ENCODE measurements at regions not wholly inside any gene's neighbourhood (a gene's known extent, or its start where the extent isn't known, plus 50 kb on each side); places are given as distances from the start of the nearest gene placed in this dataset.

- intact Hi-C loops (cut with DNase I, micrococcal nuclease), result no loop called here
- POLR2A ChIA-PET, result no interaction called here
- H3K4me3 Mint-ChIP-seq, result no peak overlapping the region
- ATAC-seq, result no peak
- peaks cover 3% of the 10 kb centered on the region for H3K27me3 Mint-ChIP-seq
- no peaks in the 10 kb centered on the region for H3K4me1 Mint-ChIP-seq
- no peak overlapping the region for H3K27ac Mint-ChIP-seq
- no peak for DNase-seq
- no peaks in the 10 kb centered on the region for H3K9me3 Mint-ChIP-seq (ENCODE audit: low read depth)
- H3K36me3 Mint-ChIP-seq (ENCODE audit: low read depth), result no peaks in the 10 kb centered on the region
- CTCF ChIA-PET, result interaction anchor here (0.7 to 1.3 kb wide), 2 partner anchors 13 to 58 kb away, joined by 3 to 5 read pairs; no protein-coding TSS in a partner anchor
Measured at GRCh38 chr11:8758619-8759169, 76.1 kb downstream of the RPL27A start.

- ATAC-seq, result no peak
- Mint-ChIP-seq H3K4me1 (no peaks in the 10 kb centered on the region), H3K27ac (no peak overlapping the region), H3K27me3 (peaks cover 4% of the 10 kb centered on the region), H3K4me3 (no peak overlapping the region), H3K9me3 (ENCODE audit: low read depth) (no peaks in the 10 kb centered on the region), H3K36me3 (ENCODE audit: low read depth) (no peaks in the 10 kb centered on the region)
- ChIA-PET POLR2A (no interaction called here), CTCF (interaction anchor here (0.6 to 0.8 kb wide), 2 partner anchors 115 to 158 kb away, joined by 3 read pairs; no protein-coding TSS in a partner anchor)
- DNase-seq, result no peak
- intact Hi-C loops (cut with DNase I, micrococcal nuclease), result no loop called here
Measured at GRCh38 chr11:8759634-8760033, 77.0 kb downstream of the RPL27A start.

GRCh38 chr11:8760896-8761295 lies 78.3 kb downstream of the RPL27A start:
- Mint-ChIP-seq H3K27ac (no peak overlapping the region), H3K4me3 (no peak overlapping the region), H3K27me3 (peaks cover 4% of the 10 kb centered on the region), H3K4me1 (no peaks in the 10 kb centered on the region), H3K9me3 (ENCODE audit: low read depth) (no peaks in the 10 kb centered on the region), H3K36me3 (ENCODE audit: low read depth) (no peaks in the 10 kb centered on the region)
- ChIA-PET POLR2A (no interaction called here), CTCF (no interaction called here)
- ATAC-seq, result no peak
- no peak for DNase-seq
- intact Hi-C loops (cut with DNase I, micrococcal nuclease), result no loop called here

- POLR2A ChIA-PET, result no interaction called here
- CTCF ChIA-PET, result interaction anchor here (1.0 kb wide), 1 partner anchor 170 kb away, joined by 3 read pairs; no protein-coding TSS in a partner anchor
- no peak overlapping the region for H3K4me3 Mint-ChIP-seq
Measured at GRCh38 chr11:8763070-8763685, 80.6 kb downstream of the RPL27A start.

GRCh38 chr11:8765294-8765693 lies 82.7 kb downstream of the RPL27A start:
- Mint-ChIP-seq H3K27ac (no peak overlapping the region), H3K4me1 (no peaks in the 10 kb centered on the region), H3K4me3 (no peak overlapping the region), H3K36me3 (ENCODE audit: low read depth) (no peaks in the 10 kb centered on the region), H3K27me3 (peaks cover 4% of the 10 kb centered on the region), H3K9me3 (ENCODE audit: low read depth) (no peaks in the 10 kb centered on the region)
- ATAC-seq, result no peak
- intact Hi-C loops (cut with DNase I, micrococcal nuclease), result no loop called here
- CTCF ChIA-PET, result no interaction called here
- POLR2A ChIA-PET, result no interaction called here
- DNase-seq, result no peak

More at GRCh38 chr11:8763070-8763685, 80.6 kb downstream of the RPL27A start:
- Mint-ChIP-seq H3K9me3 (ENCODE audit: low read depth) (no peaks in the 10 kb centered on the region), H3K36me3 (ENCODE audit: low read depth) (no peaks in the 10 kb centered on the region), H3K27me3 (peaks cover 4% of the 10 kb centered on the region), H3K4me1 (no peaks in the 10 kb centered on the region), H3K27ac (no peak overlapping the region)
- no peak for ATAC-seq
- DNase-seq, result no peak
- intact Hi-C loops (cut with DNase I, micrococcal nuclease), result no loop called here

- DNase-seq, result no peak
- H3K27me3 Mint-ChIP-seq, result peaks cover 4% of the 10 kb centered on the region
- ChIA-PET CTCF (no interaction called here), POLR2A (no interaction called here)
- ATAC-seq, result no peak
- no peaks in the 10 kb centered on the region for H3K36me3 Mint-ChIP-seq (ENCODE audit: low read depth)
- H3K9me3 Mint-ChIP-seq (ENCODE audit: low read depth), result no peaks in the 10 kb centered on the region
- no peak overlapping the region for H3K4me3 Mint-ChIP-seq
- intact Hi-C loops (cut with DNase I, micrococcal nuclease), result no loop called here
- H3K27ac Mint-ChIP-seq, result no peak overlapping the region
- no peaks in the 10 kb centered on the region for H3K4me1 Mint-ChIP-seq
Measured at GRCh38 chr11:8766043-8766987, 83.7 kb downstream of the RPL27A start.

- H3K27ac Mint-ChIP-seq, result no peak overlapping the region
- ATAC-seq (no peak), DNase-seq (no peak)
- H3K4me3 Mint-ChIP-seq, result no peak overlapping the region
- intact Hi-C loops (cut with DNase I, micrococcal nuclease), result no loop called here
- no peaks in the 10 kb centered on the region for H3K4me1 Mint-ChIP-seq
- ChIA-PET POLR2A (no interaction called here), CTCF (no interaction called here)
- no peaks in the 10 kb centered on the region for H3K9me3 Mint-ChIP-seq (ENCODE audit: low read depth)
- H3K36me3 Mint-ChIP-seq (ENCODE audit: low read depth), result no peaks in the 10 kb centered on the region
- peaks cover 4% of the 10 kb centered on the region for H3K27me3 Mint-ChIP-seq
Measured at GRCh38 chr11:8766988-8767374, 84.4 kb downstream of the RPL27A start.

- ATAC-seq (no peak), DNase-seq (no peak)
- POLR2A ChIA-PET, result no interaction called here
- intact Hi-C loops (cut with DNase I, micrococcal nuclease), result no loop called here
- Mint-ChIP-seq H3K36me3 (ENCODE audit: low read depth) (no peaks in the 10 kb centered on the region), H3K4me1 (no peaks in the 10 kb centered on the region), H3K27ac (no peak overlapping the region), H3K27me3 (peaks cover 4% of the 10 kb centered on the region), H3K4me3 (no peak overlapping the region), H3K9me3 (ENCODE audit: low read depth) (no peaks in the 10 kb centered on the region)
- CTCF ChIA-PET, result interaction anchor here (0.6 kb wide), 1 partner anchor 38 kb away, joined by 3 read pairs; no protein-coding TSS in a partner anchor
Measured at GRCh38 chr11:8767466-8768142, 85.0 kb downstream of the RPL27A start.

GRCh38 chr11:8768625-8769333 lies 86.2 kb downstream of the RPL27A start:
- CTCF ChIA-PET, result interaction anchor here (0.6 kb wide), 1 partner anchor 327 kb away, joined by 3 read pairs; no protein-coding TSS in a partner anchor
- Mint-ChIP-seq H3K9me3 (ENCODE audit: low read depth) (no peaks in the 10 kb centered on the region), H3K36me3 (ENCODE audit: low read depth) (no peaks in the 10 kb centered on the region), H3K4me3 (no peak overlapping the region), H3K27ac (no peak overlapping the region), H3K27me3 (peaks cover 2% of the 10 kb centered on the region), H3K4me1 (no peaks in the 10 kb centered on the region)
- peak; percentile 39 for ATAC-seq
- intact Hi-C loops (cut with DNase I, micrococcal nuclease), result no loop called here
- POLR2A ChIA-PET, result no interaction called here
- DNase-seq, result peak; percentile 9

GRCh38 chr11:8772571-8773519 lies 90.3 kb downstream of the RPL27A start:
- H3K4me3 Mint-ChIP-seq, result no peak overlapping the region
- no peaks in the 10 kb centered on the region for H3K27me3 Mint-ChIP-seq
- H3K36me3 Mint-ChIP-seq (ENCODE audit: low read depth), result no peaks in the 10 kb centered on the region
- H3K27ac Mint-ChIP-seq, result no peak overlapping the region
- ATAC-seq (no peak), DNase-seq (no peak)
- POLR2A ChIA-PET, result no interaction called here
- no peaks in the 10 kb centered on the region for H3K9me3 Mint-ChIP-seq (ENCODE audit: low read depth)
- CTCF ChIA-PET, result interaction anchor here (0.9 to 1.1 kb wide), 2 partner anchors 11 to 28 kb away, joined by 3 to 4 read pairs; no protein-coding TSS in a partner anchor
- H3K4me1 Mint-ChIP-seq, result no peaks in the 10 kb centered on the region
- intact Hi-C loops (cut with DNase I, micrococcal nuclease), result no loop called here

Data from activated CD4-positive, alpha-beta T cell treated with anti-CD3 and anti-CD28 coated beads for 36 hours (primary cell).